Stimulated activated naive CD8-positive, alpha-beta T cell treated with anti-CD3 and anti-CD28 coated beads, Interleukin-15, amount 100 ng/mL, for 72 hours (primary cell): ENCODE measurements at regions not wholly inside any gene's neighbourhood (a gene's known extent, or its start where the extent isn't known, plus 50 kb on each side); places are given as distances from the start of the nearest gene placed in this dataset.
"Not testable (repeated sequence)": the region's sequence is repeated elsewhere in the genome, so short reads cannot be mapped to it uniquely, and the experiment has no call there.

ENCODE experiments used
- ATAC-seq: fragments of 150-1000 bp; cut with Tn5 transposase; 2 replicates; pipeline ENCODE4 v1.10.0; 2021; ENCODE audit warnings: mild to moderate bottlenecking, moderate library complexity
- DNase-seq, 2 donors: peaks; one replicate each; pipeline ENCODE4 v3.0.0; 2021 to 2022
- H3K27ac Mint-ChIP-seq, 2 donors: one replicate each; pipeline ENCODE4 v1.8.0; 2022; ENCODE audit warnings: mild to moderate bottlenecking in 2 of 2, mixed read lengths in 2 of 2, moderate library complexity in 2 of 2
- H3K27me3 Mint-ChIP-seq: one replicate; pipeline ENCODE4 v1.8.0; 2022; ENCODE audit warnings: mixed read lengths
- H3K4me1 Mint-ChIP-seq: one replicate; pipeline ENCODE4 v1.8.0; 2022; ENCODE audit warnings: mild to moderate bottlenecking, mixed read lengths
- H3K4me3 Mint-ChIP-seq, 2 donors: one replicate each; pipeline ENCODE4 v1.8.0; 2022; ENCODE audit warnings: mild to moderate bottlenecking in 2 of 2, mixed read lengths in 2 of 2, moderate library complexity in 1 of 2
- H3K9me3 Mint-ChIP-seq, 2 donors: one replicate each; pipeline ENCODE4 v1.8.0; 2022; ENCODE audit warnings: mixed read lengths in 2 of 2

DNA sequence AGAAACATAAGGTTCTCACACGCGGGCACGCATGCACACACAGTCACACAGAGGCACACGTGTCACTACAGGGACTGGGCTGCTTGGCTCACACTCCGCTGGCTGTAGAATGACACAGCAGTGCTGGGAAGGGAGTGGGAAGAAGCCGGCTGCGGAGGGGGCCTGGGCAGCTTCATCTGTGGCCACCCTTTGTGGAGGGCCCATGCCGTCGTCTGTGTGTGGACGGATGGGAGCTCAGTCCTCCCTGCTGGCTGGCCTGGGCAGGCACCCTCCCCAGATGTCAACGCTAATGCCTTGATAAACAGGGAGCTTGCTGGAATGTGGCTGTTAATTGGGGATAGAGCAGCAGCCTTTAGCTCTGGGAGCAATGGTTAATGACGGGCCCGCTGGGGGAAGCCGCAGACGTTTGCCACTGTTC lies 621.1 kb downstream of the BCOR start:
- peaks cover 44% of the 10 kb centered on the region for H3K4me1 Mint-ChIP-seq
- peak overlapping the region in 1 of 2 donors; percentile 79 for H3K27ac Mint-ChIP-seq
- DNase-seq (no peak), ATAC-seq (no peak)
- no peaks in the 10 kb centered on the region for H3K27me3 Mint-ChIP-seq
- H3K9me3 Mint-ChIP-seq, result no peaks in the 10 kb centered on the region
- H3K4me3 Mint-ChIP-seq, result no peak overlapping the region

DNA sequence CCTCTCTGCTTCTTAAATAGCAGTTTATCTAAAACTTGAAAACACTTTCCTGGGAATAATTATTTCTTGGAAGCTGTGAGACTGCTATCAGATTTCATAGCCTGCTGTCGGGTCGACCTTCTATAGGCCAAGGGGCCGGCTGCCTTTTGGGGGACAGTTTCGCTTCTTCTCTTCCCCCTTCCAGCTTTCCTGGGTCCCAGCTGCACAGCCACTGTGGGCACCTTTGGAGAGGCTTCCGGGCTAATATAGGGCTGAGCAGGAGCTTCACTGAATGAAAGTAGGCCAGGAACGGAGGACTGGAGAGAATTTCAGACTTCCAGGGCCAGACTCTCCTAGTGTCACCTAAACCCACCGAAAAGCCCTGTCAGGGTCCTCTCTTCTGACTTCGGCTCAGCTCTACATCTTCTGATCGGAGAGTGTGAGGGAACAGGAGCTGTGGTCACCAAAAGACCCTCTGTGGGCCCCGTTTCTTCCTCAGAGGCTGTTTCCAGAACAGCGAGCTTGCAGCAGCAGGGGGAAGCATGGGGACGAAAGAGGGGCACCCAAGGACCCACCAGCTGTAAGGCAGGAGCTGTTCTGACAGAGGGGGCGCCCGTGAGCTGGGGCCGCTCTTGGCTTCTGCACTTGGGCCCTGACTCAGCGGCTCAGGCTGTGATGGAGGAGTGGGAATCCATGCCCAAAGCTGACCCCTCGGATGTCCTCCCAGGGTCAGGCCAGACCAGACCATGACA lies 620.6 kb downstream of the BCOR start:
- H3K4me1 Mint-ChIP-seq, result peaks cover 44% of the 10 kb centered on the region
- no peak overlapping the region for H3K27ac Mint-ChIP-seq
- H3K9me3 Mint-ChIP-seq, result no peaks in the 10 kb centered on the region
- H3K4me3 Mint-ChIP-seq, result no peak overlapping the region
- no peak for DNase-seq
- H3K27me3 Mint-ChIP-seq, result no peaks in the 10 kb centered on the region
- peak; percentile 33 for ATAC-seq

DNA sequence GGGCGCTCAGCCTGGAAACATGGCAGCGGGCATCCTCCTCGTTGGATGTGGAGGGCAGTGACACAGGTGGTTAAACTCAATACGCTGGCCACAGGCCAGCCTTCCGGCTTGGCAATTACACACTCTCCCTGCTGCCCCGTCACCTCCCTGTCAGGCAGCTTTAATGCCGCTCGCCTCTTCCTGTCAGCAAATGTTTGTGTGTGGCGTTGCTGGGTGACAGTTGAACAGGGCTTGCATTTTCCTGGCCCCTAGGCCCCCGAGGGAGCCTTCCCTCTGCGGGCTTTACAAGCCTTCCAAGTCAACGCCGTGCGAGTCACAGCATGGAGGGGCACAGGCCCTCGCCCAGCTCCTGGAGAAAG lies 620.0 kb downstream of the BCOR start:
- H3K27ac Mint-ChIP-seq, result peak overlapping the region in 1 of 2 donors; percentile 92
- no peaks in the 10 kb centered on the region for H3K9me3 Mint-ChIP-seq
- ATAC-seq (peak; percentile 88), DNase-seq (peak in 1 of 2 donors; percentile 38)
- peak overlapping the region in 1 of 2 donors; percentile 50 for H3K4me3 Mint-ChIP-seq
- peaks cover 44% of the 10 kb centered on the region for H3K4me1 Mint-ChIP-seq
- no peaks in the 10 kb centered on the region for H3K27me3 Mint-ChIP-seq

DNA sequence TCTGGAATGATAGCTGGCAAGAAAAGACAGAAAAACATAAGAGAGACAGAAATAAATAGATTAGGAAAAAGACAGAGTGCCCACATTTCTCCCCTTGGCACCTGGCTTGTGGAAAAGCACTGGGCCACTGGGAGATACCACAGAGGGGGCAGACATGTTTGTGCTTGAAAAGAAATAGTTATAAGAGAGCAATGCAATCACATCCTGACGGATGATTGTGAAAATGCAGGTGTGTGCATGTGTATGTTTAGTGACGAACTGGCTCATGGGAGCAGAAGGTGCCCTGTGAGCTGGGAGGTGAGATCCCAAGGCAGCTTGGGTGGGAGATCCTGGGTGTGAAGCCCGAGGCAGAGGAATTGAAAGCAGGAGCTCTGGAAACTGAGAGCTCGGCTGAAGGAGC lies 617.9 kb downstream of the BCOR start:
- no peak for ATAC-seq
- H3K27ac Mint-ChIP-seq, result peak overlapping the region in 1 of 2 donors; percentile 81

DNA sequence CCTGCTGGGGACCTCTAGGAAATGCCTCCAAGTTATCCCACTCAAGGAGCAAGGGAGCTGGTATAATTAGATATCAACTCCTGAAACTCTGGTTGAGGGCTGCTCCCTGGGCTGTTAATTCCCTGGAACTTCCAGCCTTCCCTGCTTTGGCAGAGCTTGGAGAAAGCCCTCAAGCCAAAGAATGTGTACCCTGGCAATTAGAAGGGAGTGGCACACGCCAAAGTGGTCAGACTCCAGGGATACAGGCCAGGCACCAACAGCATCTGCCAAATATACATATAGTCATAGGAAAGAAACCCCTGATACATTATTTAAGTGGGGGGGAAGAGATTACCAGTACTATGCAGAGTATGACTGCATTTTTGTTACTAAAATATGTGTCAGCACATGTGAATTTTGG lies 616.8 kb downstream of the BCOR start:
- H3K9me3 Mint-ChIP-seq, result no peaks in the 10 kb centered on the region
- no peak overlapping the region for H3K4me3 Mint-ChIP-seq
- no peak for ATAC-seq
- no peak for DNase-seq
- H3K27ac Mint-ChIP-seq, result no peak overlapping the region
- peaks cover 40% of the 10 kb centered on the region for H3K4me1 Mint-ChIP-seq
- H3K27me3 Mint-ChIP-seq, result no peaks in the 10 kb centered on the region

More for the DNA sequence above, 617.9 kb downstream of the BCOR start:
- H3K4me1 Mint-ChIP-seq, result peaks cover 47% of the 10 kb centered on the region
- no peak for DNase-seq
- no peaks in the 10 kb centered on the region for H3K27me3 Mint-ChIP-seq
- no peaks in the 10 kb centered on the region for H3K9me3 Mint-ChIP-seq
- no peak overlapping the region for H3K4me3 Mint-ChIP-seq

DNA sequence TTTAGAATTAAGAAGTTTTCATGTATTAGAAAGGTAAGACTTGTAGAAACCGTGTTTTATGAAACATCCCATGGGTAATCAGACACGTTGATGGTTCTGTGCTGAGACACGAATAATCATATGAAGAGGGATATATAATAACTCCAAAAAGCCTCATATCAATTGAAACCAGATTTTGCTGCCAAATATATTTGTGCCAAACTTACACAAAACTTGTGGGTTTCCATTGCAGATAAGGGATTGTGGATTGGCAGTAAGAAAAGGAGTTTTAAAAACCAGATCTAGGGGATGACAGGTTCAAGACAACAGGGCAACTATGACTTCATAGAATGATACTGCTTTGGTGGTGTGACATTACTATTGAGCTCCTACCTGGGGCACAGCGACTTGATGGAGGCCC lies 616.1 kb downstream of the BCOR start:
- H3K27me3 Mint-ChIP-seq, result no peaks in the 10 kb centered on the region
- no peaks in the 10 kb centered on the region for H3K9me3 Mint-ChIP-seq
- peaks cover 37% of the 10 kb centered on the region for H3K4me1 Mint-ChIP-seq
- ATAC-seq (no peak), DNase-seq (no peak)
- H3K4me3 Mint-ChIP-seq, result no peak overlapping the region
- H3K27ac Mint-ChIP-seq, result no peak overlapping the region

DNA sequence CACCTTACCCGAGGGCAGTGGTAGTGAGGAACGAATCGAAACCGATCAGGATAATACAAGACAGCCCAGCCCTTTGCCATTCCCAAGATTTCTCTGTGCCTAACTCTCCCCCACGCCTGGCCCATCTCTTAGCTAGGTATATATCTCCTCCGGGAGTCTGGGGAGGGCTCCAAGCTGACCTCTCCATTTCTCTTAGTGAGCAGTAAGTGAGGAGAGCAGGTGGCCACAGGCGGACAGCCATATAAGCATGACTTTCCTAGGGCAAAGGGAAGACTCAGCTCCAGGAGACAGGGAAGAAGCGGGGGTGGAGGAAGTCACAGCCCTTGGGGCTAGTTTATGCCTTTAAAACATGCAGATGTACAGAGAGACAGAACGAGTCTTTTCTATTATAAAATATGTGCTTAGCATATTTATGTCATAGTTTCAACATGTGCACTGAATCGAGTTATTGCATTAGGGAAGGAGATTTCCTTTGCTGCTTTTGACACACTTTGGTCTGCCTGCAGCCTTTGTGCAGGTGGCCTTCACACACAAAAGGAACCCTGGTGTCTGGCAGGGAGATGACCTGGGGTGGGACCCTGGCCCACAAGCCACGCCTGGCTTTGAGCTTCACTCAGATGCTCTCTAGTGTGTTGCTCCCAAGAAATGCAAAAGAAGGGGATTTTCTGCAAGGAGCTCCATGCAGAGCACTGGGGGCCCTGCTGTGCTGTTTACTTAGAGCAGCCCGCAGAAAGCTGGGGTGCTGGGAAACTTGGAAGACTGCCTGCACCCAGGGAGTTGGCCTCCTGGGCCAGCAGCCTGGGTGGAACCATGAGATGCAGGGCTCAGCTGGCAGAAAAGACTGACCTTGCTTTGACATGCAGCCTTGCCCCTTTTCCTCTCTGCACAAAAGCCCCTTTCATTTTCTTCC lies 613.3 kb downstream of the BCOR start:
- Mint-ChIP-seq H3K27me3 (no peaks in the 10 kb centered on the region), H3K4me1 (peaks cover 45% of the 10 kb centered on the region), H3K9me3 (no peaks in the 10 kb centered on the region), H3K4me3 (no peak overlapping the region), H3K27ac (peak overlapping the region in 1 of 2 donors; percentile 72)
- DNase-seq (no peak), ATAC-seq (no peak)

DNA sequence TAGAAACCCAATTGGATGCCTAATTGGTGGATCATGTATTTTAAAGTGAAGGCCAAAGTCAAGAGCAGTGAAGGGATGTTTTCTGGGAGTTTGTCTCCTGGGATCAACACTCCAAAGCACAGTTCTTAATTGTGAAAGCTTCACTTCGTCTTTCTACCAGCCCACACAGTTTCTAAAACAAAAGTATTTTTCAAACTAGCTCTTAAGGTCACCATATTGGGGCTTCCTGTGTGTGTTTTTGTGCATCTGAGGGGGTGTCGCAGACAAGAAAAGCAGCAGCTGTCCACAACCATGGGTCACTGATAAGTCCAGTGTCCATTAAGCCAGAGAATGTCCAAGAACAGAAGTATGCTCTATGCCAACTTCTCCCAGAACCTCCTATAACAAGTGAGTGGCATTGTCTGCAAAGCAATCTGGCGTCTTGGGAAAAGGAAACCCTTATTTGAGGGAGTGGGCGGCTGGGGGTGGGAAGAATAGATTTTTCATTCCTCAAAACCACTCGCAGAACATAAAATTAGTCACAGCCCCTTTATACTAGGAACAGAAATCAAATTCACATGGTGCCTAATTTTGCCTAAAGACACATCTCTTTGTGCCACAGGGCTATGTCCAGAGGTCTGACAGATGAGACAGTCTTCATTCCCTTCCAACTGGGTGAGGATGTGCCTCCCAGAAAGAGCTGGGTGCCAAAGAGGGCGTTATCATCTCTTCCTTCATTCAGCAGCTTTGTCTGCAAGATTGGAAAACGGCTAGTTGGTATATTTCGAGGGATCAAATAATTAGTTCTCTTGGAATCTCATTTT lies 610.4 kb downstream of the BCOR start:
- H3K4me1 Mint-ChIP-seq, result peaks cover 65% of the 10 kb centered on the region
- DNase-seq (no peak), ATAC-seq (no peak)
- H3K27ac Mint-ChIP-seq, result peak overlapping the region in 1 of 2 donors; percentile 59
- no peaks in the 10 kb centered on the region for H3K27me3 Mint-ChIP-seq
- H3K9me3 Mint-ChIP-seq, result no peaks in the 10 kb centered on the region
- peak overlapping the region in 1 of 2 donors; percentile 56 for H3K4me3 Mint-ChIP-seq

DNA sequence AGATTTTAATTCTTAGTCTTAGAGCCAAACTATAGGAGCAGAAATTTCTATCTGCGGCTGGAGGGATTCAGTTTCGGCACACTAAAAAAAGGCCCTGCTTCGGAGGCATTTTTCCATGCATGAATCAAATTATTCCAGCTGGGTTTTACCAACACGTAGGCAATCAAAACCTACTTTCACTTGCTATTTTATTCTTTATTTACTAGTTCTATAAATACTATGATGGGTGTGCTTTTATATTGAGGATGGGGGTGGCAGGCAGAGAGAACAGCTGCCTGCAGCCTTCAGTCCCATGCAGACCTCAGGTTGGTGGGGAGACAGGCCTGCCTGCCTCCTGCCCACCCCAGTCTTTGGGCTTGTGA lies 609.8 kb downstream of the BCOR start:
- H3K27me3 Mint-ChIP-seq, result no peaks in the 10 kb centered on the region
- ATAC-seq (no peak), DNase-seq (no peak)
- H3K4me1 Mint-ChIP-seq, result peaks cover 70% of the 10 kb centered on the region
- peak overlapping the region in 1 of 2 donors; percentile 31 for H3K4me3 Mint-ChIP-seq
- H3K9me3 Mint-ChIP-seq, result no peaks in the 10 kb centered on the region
- H3K27ac Mint-ChIP-seq, result peak overlapping the region in 1 of 2 donors; percentile 27

DNA sequence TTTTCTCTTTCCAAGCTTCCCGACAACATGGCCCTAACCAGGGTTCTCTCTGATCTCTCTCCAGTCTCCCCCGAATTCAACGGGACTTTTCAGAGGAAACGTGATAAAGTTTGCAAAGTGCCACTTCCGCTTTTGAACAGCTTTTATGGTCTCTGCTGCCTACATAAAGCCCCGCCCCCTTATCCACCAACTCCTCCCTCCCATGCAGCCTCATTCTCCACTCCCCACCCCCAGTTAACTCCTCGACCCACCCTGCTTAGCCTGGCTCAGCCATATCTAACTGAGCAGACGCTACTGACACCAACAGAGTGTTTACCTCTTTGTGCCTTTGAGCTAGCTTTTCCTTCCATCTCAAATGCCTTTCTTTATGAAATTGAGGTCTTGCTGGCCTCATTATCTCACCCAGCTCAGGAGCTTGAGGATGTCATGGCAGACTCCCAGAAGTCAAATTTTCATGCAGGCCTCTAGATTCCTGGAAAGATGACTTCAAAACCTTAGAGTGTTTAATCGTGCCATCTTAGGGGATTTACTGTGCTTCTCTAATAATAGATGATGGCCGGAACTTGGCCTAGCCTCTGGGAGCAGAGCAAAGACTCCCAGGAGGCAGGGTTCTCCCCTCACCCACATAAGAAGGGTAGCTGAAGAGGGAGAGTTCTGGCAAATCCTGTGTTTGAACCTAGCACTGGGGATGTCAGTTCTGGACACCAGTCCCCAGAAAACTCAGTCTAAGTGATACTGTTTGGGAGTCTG lies 606.0 kb downstream of the BCOR start:
- Mint-ChIP-seq H3K9me3 (no peaks in the 10 kb centered on the region), H3K4me1 (peaks cover 61% of the 10 kb centered on the region), H3K4me3 (peak overlapping the region; percentile 45 to 59), H3K27me3 (no peaks in the 10 kb centered on the region), H3K27ac (peak overlapping the region; percentile 83 to 91)
- ATAC-seq (peak; percentile 95), DNase-seq (peak; percentile 52 to 65)

DNA sequence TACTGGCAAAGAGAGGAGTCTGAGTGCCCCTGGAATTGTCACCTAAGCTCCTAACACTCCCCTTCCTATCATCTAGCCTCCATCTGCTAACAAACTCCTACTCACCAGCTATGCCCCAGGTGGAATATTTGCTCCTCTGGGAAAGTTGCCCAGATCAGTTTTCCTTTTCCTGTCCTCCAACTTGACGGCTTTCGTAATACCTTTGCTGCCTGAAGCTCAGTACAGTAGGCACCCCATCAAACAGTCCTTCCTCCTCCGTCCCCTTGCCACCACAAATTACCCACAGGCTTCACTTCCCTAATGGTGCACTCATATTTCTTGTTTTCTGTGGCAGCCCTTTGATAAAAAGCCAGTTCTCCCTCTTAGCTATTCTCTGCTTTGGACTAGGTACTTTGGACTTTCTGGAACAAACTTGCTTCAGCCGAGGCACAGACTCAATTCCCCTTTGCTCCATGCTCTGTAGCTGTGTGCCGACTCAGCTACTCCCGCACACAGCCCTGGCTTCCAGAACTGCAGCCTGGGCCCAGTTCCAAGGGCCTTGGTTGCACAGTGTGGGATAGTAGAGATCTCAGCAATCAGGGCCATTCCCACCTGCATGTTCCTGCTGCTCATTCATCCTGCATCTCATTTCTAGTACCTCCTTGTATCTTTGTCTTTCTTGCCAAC lies 605.1 kb downstream of the BCOR start:
- DNase-seq, result no peak
- ATAC-seq, result no peak
- peaks cover 52% of the 10 kb centered on the region for H3K4me1 Mint-ChIP-seq
- H3K4me3 Mint-ChIP-seq, result peak overlapping the region in 1 of 2 donors; percentile 38
- no peaks in the 10 kb centered on the region for H3K9me3 Mint-ChIP-seq
- H3K27ac Mint-ChIP-seq, result peak overlapping the region; percentile 5 to 66
- no peaks in the 10 kb centered on the region for H3K27me3 Mint-ChIP-seq

DNA sequence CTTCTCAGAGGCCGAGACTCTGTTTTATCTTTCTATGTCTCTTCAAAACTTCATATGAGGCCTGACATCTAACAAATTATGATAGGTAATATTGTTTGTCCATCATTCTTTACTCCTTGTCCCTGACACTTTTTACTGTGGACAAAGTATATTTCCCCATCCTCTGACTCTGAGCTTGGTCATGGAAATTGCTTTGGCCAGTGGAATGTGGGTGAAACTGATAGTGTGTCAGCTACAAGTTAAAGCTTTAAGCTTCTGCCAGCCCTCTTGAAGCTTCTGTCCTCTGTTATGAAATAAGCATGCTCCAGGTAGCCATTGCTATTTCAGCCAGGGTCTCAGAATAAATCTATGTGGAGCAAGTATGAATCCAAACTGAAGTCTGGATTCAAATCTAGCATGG lies 604.6 kb downstream of the BCOR start:
- Mint-ChIP-seq H3K4me1 (peaks cover 46% of the 10 kb centered on the region), H3K4me3 (peak overlapping the region in 1 of 2 donors; percentile 38), H3K9me3 (no peaks in the 10 kb centered on the region), H3K27ac (peak overlapping the region in 1 of 2 donors; percentile 66), H3K27me3 (no peaks in the 10 kb centered on the region)
- ATAC-seq, result no peak
- DNase-seq, result no peak

DNA sequence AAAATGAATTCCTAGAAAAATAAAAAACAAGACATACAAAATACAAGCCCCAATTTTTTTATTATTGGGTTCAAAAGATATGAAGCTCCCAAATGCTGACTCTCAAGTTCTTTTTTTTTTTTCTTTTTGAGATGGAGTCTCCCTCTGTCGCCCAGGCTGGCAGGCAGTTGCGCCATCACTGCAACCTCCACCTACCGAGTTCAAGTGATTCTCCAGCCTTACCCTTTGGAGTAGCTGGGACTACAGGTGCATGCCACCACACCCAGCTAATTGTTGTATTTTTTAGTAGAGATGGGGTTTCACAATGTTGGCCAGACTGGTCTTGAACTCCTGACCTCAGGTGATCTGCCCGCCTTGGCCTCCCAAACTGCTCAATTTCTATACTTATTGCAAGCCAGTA lies 600.6 kb downstream of the BCOR start:
- H3K9me3 Mint-ChIP-seq, ATAC-seq, DNase-seq, H3K27ac Mint-ChIP-seq, H3K27me3 Mint-ChIP-seq, H3K4me3 Mint-ChIP-seq: not testable (repeated sequence)
- H3K4me1 Mint-ChIP-seq, result peaks cover 24% of the 10 kb centered on the region

DNA sequence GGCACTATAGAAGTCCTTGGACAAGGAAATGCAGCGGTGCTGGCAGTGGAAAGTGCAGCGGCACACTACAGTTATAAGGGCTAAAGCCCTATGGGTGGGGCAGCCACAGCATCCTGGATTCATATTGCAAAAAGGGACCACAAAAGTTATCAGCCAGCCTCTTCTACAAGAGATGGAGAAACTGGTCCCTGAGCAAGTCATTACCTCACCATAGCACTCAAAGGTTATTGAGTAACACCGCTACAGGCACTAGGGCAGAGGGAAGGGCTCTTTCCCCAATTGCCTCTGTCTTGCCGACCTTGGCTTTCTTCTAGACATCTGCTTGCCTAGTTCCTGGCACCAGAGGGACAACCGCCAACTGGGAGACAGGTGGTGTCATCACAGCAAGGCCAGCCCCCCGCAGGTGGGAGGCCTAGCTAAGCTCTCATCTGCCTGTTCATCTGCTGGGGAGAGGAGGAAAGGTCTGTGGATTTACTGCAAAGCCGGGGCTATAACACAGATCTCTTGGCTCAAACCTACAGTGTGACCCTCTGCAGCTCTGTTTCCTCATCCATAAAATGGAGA lies 600.0 kb downstream of the BCOR start:
- ATAC-seq (no peak), DNase-seq (no peak)
- no peaks in the 10 kb centered on the region for H3K9me3 Mint-ChIP-seq
- peaks cover 17% of the 10 kb centered on the region for H3K4me1 Mint-ChIP-seq
- H3K4me3 Mint-ChIP-seq, result no peak overlapping the region
- no peak overlapping the region for H3K27ac Mint-ChIP-seq
- no peaks in the 10 kb centered on the region for H3K27me3 Mint-ChIP-seq
